Calu3 (cell line): ENCODE measurements at regions not wholly inside any gene's neighbourhood (a gene's known extent, or its start where the extent isn't known, plus 50 kb on each side); places are given as distances from the start of the nearest gene placed in this dataset.

Source experiments
- BruUV-seq: library from RNA; stranded (reverse); fragments of 400-500 nt; replicated peaks from 2 replicates; lab custom pipeline; 2021; lab: Mats Ljungman, UMichigan
- CTCF ChIA-PET: fragments of 300-600 bp; sonication (Branson Sonifier 250); formaldehyde crosslinking; loops from one replicate; lab custom pipeline; 2022; ENCODE audit warnings: antibody characterized with exemption; lab: Charles Lee
- DNase-seq: peaks from one replicate; pipeline ENCODE4 v3.0.0; 2022
- H3K27ac Mint-ChIP-seq: one replicate; pipeline ENCODE4 v1.8.0; 2022; ENCODE audit warnings: mixed read lengths; ENCODE audit not compliant: unreplicated experiment
- H3K27me3 Mint-ChIP-seq: one replicate; pipeline ENCODE4 v1.8.0; 2022; ENCODE audit warnings: mixed read lengths; ENCODE audit not compliant: unreplicated experiment
- H3K36me3 Mint-ChIP-seq: one replicate; pipeline ENCODE4 v1.8.0; 2022; ENCODE audit warnings: mild to moderate bottlenecking, moderate library complexity, mixed read lengths; ENCODE audit not compliant: insufficient read depth, unreplicated experiment
- H3K4me1 Mint-ChIP-seq: one replicate; pipeline ENCODE4 v1.8.0; 2022; ENCODE audit warnings: mild to moderate bottlenecking, low read depth, mixed read lengths; ENCODE audit not compliant: unreplicated experiment
- H3K4me3 Mint-ChIP-seq: one replicate; pipeline ENCODE4 v1.8.0; 2022; ENCODE audit warnings: mild to moderate bottlenecking, low read depth, moderate library complexity, mixed read lengths; ENCODE audit not compliant: unreplicated experiment
- H3K9me3 Mint-ChIP-seq: one replicate; pipeline ENCODE4 v1.8.0; 2022; ENCODE audit warnings: low read depth, mixed read lengths; ENCODE audit not compliant: unreplicated experiment
- intact Hi-C: fragments of 100-400 bp; cut with micrococcal nuclease; formaldehyde crosslinking; loops from one replicate; pipeline ENCODE4 v1.10.0; 2022; ENCODE audit not compliant: unreplicated experiment
- TF ChIP-seq, protein P1 (sequence below): fragments of 200-600 bp; IDR thresholded peaks from one replicate; pipeline ENCODE4 v1.8.0; 2022; ENCODE audit warnings: antibody characterized with exemption; ENCODE audit not compliant: unreplicated experiment

DNA sequence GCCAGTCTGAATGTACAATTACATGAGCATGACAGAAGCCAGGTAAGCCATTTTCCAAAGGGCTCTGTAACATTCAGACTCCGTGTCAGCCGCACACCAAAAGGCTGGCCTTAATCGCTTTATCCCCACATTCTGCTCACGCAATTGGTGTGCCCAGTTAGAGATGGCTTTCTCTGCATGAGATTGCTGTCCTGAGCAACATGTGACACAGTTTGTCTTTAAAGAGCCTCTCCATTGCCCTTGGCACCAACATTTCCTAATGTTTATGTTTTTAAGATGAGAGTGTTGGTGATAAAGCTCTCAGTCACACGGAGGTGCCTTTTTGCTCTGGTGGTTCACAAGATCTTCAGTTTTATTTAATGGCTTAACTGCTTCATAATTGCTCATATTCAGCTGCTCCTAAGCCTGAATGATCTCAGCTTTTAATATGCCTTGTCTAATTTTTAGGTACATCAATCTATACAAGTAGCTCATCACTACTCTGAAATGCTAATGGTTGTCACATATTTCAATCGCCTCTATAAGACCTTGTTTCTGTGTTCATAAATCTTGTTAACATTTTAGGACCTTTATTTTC lies 164.8 kb upstream of the ACVR2A start:
- TF ChIP-seq, protein P1, sequence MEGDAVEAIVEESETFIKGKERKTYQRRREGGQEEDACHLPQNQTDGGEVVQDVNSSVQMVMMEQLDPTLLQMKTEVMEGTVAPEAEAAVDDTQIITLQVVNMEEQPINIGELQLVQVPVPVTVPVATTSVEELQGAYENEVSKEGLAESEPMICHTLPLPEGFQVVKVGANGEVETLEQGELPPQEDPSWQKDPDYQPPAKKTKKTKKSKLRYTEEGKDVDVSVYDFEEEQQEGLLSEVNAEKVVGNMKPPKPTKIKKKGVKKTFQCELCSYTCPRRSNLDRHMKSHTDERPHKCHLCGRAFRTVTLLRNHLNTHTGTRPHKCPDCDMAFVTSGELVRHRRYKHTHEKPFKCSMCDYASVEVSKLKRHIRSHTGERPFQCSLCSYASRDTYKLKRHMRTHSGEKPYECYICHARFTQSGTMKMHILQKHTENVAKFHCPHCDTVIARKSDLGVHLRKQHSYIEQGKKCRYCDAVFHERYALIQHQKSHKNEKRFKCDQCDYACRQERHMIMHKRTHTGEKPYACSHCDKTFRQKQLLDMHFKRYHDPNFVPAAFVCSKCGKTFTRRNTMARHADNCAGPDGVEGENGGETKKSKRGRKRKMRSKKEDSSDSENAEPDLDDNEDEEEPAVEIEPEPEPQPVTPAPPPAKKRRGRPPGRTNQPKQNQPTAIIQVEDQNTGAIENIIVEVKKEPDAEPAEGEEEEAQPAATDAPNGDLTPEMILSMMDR = no peak
- no peaks in the 10 kb centered on the region for H3K9me3 Mint-ChIP-seq
- H3K27ac Mint-ChIP-seq = no peak overlapping the region
- no peaks in the 10 kb centered on the region for H3K36me3 Mint-ChIP-seq
- no peaks in the 10 kb centered on the region for H3K27me3 Mint-ChIP-seq
- CTCF ChIA-PET = no interaction called here
- intact Hi-C loops = no loop called here
- no peak for DNase-seq
- BruUV-seq = no TSS peak
- no peak overlapping the region for H3K4me3 Mint-ChIP-seq
- no peaks in the 10 kb centered on the region for H3K4me1 Mint-ChIP-seq

GRCh38 chr2:147679191-147679954 lies 165.5 kb upstream of the ACVR2A start:
- Mint-ChIP-seq H3K27me3 (no peaks in the 10 kb centered on the region), H3K36me3 (no peaks in the 10 kb centered on the region), H3K4me1 (no peaks in the 10 kb centered on the region), H3K9me3 (no peaks in the 10 kb centered on the region), H3K4me3 (no peak overlapping the region), H3K27ac (no peak overlapping the region)
- no peak for DNase-seq
- BruUV-seq = no TSS peak
- intact Hi-C loops = no loop called here
- TF ChIP-seq, protein P1 = no peak
- CTCF ChIA-PET = no interaction called here

GRCh38 chr2:147665105-147665504 lies 179.7 kb upstream of the ACVR2A start:
- CTCF ChIA-PET = interaction anchor here (1.1 kb wide), 1 partner anchor 14 kb away, joined by 3 read pairs; no protein-coding TSS in a partner anchor
- no peak for DNase-seq
- H3K4me1 Mint-ChIP-seq = no peaks in the 10 kb centered on the region

DNA sequence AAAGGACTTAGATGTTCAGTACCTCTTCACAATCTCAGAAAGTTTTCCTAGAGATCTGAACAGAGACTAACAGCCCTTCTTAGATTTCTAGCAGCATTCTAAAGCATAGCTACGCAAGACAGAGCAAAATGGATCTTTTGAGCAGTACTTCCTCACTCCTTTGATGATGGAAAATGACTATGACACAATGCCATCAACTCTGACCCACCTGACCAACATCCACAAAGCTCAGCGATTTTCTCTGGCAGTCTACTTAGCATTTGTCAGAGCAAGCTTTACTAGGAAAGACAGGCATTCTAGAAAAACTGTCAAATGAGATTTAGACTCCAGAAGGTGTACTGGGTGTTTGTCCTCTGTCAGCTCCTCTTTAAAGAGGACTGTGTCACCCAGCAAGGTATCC lies 180.9 kb upstream of the ACVR2A start:
- H3K4me3 Mint-ChIP-seq = no peak overlapping the region
- no peaks in the 10 kb centered on the region for H3K9me3 Mint-ChIP-seq
- no peak overlapping the region for H3K27ac Mint-ChIP-seq
- CTCF ChIA-PET = no interaction called here
- DNase-seq = no peak
- no TSS peak for BruUV-seq
- no peaks in the 10 kb centered on the region for H3K4me1 Mint-ChIP-seq
- H3K27me3 Mint-ChIP-seq = no peaks in the 10 kb centered on the region
- H3K36me3 Mint-ChIP-seq = no peaks in the 10 kb centered on the region
- intact Hi-C loops = no loop called here
- TF ChIP-seq, protein P1 = no peak

More at GRCh38 chr2:147665105-147665504, 179.7 kb upstream of the ACVR2A start:
- intact Hi-C loops = no loop called here
- no TSS peak for BruUV-seq
- TF ChIP-seq, protein P1 = no peak
- no peak overlapping the region for H3K27ac Mint-ChIP-seq
- no peak overlapping the region for H3K4me3 Mint-ChIP-seq
- H3K9me3 Mint-ChIP-seq = no peaks in the 10 kb centered on the region
- H3K36me3 Mint-ChIP-seq = no peaks in the 10 kb centered on the region
- H3K27me3 Mint-ChIP-seq = no peaks in the 10 kb centered on the region
